ENCODE measurements at regions not wholly inside any gene's neighbourhood (a gene's known extent, or its start where the extent isn't known, plus 50 kb on each side); places are given as distances from the start of the nearest gene placed in this dataset.
"Not testable (repeated sequence)": the region's sequence is repeated elsewhere in the genome, so short reads cannot be mapped to it uniquely, and the experiment has no call there.

- FAIRE-seq (no peak), DNase-seq (ENCODE audit: insufficient read length, low spot score) (no peak)
Measured at GRCh38 chr6:28785962-28786679, 137.7 kb downstream of the TRIM27 start.

GRCh38 chr6:28789553-28790083, 134.2 kb downstream of the TRIM27 start:
- no peak for DNase-seq (ENCODE audit: insufficient read length, low spot score)
- FAIRE-seq, result no peak

GRCh38 chr6:28791002-28791383, 132.8 kb downstream of the TRIM27 start:
- DNase-seq (ENCODE audit: insufficient read length, low spot score) (no peak), FAIRE-seq (no peak)

GRCh38 chr6:28794175-28795002, 129.4 kb downstream of the TRIM27 start:
- DNase-seq (ENCODE audit: insufficient read length, low spot score) (no peak), FAIRE-seq (no peak)

- not testable (repeated sequence) for DNase-seq (ENCODE audit: insufficient read length, low spot score); FAIRE-seq
Measured at GRCh38 chr6:28800647-28801046, 123.1 kb downstream of the TRIM27 start.

GRCh38 chr6:28802417-28803336, 121.1 kb downstream of the TRIM27 start:
- FAIRE-seq, result no peak
- DNase-seq (ENCODE audit: insufficient read length, low spot score), result no peak

- DNase-seq (ENCODE audit: insufficient read length, low spot score), result no peak
- peak; percentile 74 for FAIRE-seq
Measured at GRCh38 chr6:28803337-28803709, 120.5 kb downstream of the TRIM27 start.

GRCh38 chr6:28807682-28808280, 116.0 kb downstream of the TRIM27 start:
- DNase-seq (ENCODE audit: insufficient read length, low spot score), result no peak
- FAIRE-seq, result no peak

GRCh38 chr6:28808383-28808782, 115.4 kb downstream of the TRIM27 start:
- DNase-seq (ENCODE audit: insufficient read length, low spot score) (no peak), FAIRE-seq (no peak)

- no peak for DNase-seq (ENCODE audit: insufficient read length, low spot score)
- peak; percentile 38 for FAIRE-seq
Measured at GRCh38 chr6:28809947-28810658, 113.7 kb downstream of the TRIM27 start.

GRCh38 chr6:28810659-28811053, 113.1 kb downstream of the TRIM27 start:
- FAIRE-seq, result no peak
- no peak for DNase-seq (ENCODE audit: insufficient read length, low spot score)

GRCh38 chr6:28811873-28812272, 111.9 kb downstream of the TRIM27 start:
- no peak for FAIRE-seq
- no peak for DNase-seq (ENCODE audit: insufficient read length, low spot score)

- FAIRE-seq (no peak), DNase-seq (ENCODE audit: insufficient read length, low spot score) (no peak)
Measured at GRCh38 chr6:28812778-28813569, 110.8 kb downstream of the TRIM27 start.

GRCh38 chr6:28814032-28814976, 109.5 kb downstream of the TRIM27 start:
- FAIRE-seq (no peak), DNase-seq (ENCODE audit: insufficient read length, low spot score) (no peak)

- DNase-seq (ENCODE audit: insufficient read length, low spot score), result no peak
- FAIRE-seq, result no peak
Measured at GRCh38 chr6:28816339-28816908, 107.4 kb downstream of the TRIM27 start.

GRCh38 chr6:28816909-28817807, 106.6 kb downstream of the TRIM27 start:
- FAIRE-seq (peak; percentile 16), DNase-seq (ENCODE audit: insufficient read length, low spot score) (no peak)

- DNase-seq (ENCODE audit: insufficient read length, low spot score) (no peak), FAIRE-seq (no peak)
Measured at GRCh38 chr6:28817808-28818145, 106.0 kb downstream of the TRIM27 start.

All from HTR-8/SVneo (cell line).